GM18502 (cell line): ENCODE measurements at regions not wholly inside any gene's neighbourhood (a gene's known extent, or its start where the extent isn't known, plus 50 kb on each side); places are given as distances from the start of the nearest gene placed in this dataset.

Experiments
- ATAC-seq: cut with Tn5 transposase; IDR thresholded peaks from one replicate; pipeline ENCODE4 v1.9.1; 2021; ENCODE audit warnings: mild to moderate bottlenecking; ENCODE audit not compliant: unreplicated experiment, poor library complexity

DNA sequence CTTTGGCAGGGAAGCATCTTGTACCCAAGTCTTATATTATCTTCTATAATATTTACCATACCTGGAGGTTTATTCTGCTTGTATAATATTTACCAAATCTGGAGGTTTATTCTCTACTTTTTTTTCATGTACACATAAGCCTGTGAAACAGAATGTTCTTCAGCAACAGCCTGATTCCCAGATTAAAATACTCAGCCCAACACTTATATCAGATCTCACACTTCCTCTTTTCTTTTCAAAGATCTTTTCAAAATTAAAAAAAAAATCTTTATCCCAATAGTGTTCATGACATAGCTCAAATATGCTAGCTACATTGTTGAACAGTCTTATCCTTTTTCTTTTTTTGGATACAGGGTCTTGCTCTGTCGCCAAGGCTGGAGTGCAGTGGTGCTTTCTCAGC lies 300.7 kb downstream of the LMO7 start:
- no peak for ATAC-seq

DNA sequence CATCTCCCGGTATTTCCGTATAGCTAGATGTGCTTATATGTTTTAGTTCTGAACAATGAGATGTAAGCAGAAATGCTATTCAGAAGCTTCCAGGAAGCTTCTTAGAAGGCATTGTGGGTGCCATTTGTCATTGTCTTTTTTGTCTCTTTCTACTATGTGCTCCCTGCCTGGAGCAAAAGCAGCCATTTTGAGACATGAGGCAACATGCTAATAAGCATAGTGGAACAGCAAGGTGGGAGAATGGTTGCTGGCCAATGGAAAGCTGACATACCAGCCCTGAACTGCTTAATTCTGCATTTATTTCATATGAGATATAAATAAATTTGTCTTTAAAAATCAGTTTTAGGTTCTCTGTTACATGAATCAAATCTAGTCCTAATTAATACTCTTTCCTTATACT lies 299.7 kb downstream of the LMO7 start:
- no peak for ATAC-seq

DNA sequence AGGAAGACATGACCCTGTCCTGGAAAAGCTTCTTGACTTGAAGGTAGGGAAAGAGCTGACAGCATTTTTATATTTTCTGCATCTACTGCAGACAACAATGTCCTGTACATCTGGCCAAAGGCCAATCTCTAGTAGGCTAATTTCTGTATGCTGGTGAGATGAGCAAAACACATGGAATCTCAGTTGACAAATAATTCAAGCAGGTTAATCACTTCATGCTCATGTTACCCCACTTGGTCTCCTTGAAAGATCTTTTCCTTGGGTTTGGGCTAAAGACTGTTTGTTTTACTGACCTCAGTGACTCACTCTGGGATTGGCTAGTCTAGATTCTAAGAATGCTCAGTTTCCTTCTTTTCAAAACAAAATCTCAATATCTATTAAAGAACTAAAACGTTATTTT lies 298.8 kb downstream of the LMO7 start:
- no peak for ATAC-seq

DNA sequence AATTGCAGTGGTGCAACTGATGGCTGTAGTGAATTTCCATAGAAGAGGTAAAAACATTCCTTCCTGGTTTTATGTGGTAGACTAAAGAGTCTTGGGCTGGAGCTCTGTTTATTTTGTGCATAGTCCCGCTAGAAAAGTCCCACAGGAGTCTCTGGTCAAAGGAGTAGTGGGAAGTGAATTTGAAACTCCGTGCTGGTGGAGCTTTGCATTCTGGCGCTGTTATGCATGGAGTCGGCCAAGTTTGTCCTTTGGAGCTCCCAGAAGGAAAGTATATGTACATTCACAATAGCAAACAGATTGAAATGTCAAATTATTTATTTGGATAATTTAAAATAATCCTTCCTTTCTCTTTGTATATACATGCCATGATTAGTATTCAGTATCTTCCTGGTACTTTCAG lies 296.5 kb downstream of the LMO7 start:
- ATAC-seq = no peak

DNA sequence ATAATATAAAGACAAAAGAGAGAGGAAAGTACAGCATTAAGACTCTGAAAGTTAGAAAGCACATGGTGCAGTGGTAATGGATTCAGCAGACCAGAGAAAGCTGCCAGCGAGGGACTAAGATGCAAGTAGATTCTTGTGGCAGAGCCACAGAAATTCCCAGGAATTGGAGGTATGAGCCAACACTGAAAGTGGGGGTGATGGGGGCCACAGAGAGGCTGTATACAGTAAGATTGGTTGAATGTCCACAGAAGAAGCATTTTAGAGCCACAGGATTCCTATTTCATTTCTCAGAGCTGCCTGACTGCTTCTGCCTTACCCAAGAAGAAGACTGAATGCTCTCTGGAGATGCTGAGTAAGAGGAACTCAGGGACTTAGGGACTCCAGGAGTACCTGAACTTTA lies 295.0 kb downstream of the LMO7 start:
- ATAC-seq = no peak

DNA sequence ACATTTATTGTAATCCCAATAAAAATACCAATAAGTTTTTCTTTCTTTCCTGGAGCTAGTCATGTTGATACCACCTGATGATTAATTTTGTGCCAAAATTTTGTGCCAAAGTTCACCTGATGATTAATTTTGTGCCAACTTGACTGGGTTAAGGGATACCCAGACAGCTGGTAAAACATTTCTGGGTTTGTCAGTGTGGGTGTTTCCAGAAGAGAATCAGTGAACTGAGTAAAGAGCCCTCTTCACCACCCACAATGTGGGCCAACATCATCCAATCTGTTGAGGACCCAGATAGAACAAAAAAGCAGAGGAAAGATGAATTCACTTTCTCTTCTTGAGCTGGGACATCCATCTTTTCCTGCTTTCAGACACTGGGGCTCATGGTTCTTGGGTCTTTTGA lies 292.9 kb downstream of the LMO7 start:
- no peak for ATAC-seq

DNA sequence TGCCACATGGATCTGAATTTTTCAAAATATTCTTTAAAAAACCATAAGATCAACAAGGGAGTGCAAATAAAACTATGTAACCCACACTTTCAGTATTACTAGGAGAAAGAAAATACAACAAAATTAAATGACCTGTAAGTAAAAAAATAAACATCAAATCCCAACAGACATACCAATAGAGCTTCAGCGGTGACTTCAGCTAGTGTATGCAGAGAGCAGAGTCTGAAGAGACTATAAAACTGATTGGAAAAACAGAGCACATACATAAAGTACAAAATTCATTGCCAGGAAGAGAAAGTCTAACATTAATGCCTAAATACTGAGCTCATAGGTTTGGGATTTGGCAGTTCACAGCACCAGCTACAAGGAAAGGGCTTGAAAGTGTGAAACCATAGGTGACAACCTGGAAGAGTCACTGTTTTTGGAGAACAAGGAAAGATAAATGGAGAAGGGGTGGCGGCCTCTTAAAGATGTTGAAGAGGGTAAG lies 291.1 kb downstream of the LMO7 start:
- no peak for ATAC-seq

DNA sequence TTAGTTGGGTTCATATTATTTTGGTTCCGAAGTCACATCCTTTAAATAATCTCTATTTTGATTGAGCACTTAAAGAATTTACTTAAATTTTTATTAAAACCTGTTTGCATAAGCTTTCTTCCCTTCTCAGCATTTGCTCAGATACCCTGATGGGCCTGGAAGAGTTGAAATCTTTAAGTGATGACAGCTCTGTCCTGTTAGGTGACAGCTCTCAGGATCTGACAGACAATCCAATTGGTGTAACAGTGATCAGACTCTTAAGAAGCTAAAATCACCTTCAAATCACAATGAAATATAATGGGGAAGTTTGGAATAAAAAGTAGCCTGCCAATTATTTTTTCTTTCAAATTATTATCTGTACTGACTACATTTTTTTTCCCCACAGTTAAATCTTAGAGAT lies 284.4 kb downstream of the LMO7 start:
- no peak for ATAC-seq

DNA sequence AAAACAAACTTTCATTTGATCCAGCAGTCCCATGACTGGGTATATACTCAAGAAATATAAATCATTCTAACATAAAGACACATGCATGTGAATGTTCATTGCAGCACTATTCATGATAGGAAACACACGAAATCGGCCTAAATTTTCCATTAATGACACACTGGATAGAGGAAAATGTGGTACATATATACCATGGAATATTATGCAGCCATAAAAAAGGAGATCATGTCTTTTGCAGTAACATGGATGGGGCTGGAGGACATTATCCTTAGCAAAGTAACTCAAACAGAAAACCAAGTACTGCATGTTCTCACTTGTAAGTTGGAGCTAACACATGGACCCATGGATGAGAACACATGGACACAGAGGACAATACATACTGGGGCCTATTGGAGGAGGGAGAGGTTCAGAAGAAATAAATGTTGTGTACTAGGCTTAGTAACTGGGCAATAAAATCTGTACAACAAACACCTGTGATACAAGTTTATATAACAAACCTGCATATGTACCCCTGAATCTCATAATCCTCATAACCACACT lies 283.6 kb downstream of the LMO7 start:
- no peak for ATAC-seq

DNA sequence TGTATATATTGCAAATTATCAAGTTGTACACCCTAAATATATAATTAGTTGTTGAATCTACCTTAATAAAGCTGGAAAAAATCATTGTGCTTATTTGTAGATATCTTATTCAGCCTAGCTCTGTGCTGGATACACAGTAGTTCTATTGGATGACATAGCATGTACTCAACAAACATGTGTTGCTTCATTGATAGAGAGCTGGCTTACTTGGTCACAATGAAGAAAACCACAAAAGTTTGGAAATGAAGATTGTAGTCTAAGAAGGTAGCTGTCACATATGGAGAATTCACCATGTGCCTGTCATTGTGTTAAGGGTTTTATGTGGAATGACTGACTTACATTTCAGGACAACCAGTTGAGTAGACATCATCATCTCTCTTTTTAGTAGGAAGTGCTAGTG lies 278.9 kb downstream of the LMO7 start:
- ATAC-seq = no peak

DNA sequence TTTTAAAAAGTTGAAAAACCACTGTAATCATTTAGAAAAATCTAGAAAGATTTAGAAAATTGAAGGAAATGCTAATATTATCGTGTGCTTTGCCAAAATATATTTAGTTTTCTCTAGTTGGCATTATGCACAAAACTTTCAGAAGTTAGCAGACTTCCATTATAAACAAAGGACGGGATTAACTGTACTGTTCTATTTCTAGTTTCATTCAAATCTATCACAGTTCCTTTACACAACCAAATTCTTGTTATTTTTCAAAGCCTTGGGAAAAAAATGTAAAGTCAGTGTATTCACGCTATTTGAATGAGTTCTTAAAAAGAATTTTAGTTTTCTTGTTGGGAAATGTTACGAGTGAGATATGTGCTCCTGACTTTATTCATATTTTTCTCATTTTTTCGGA lies 277.8 kb downstream of the LMO7 start:
- no peak for ATAC-seq

DNA sequence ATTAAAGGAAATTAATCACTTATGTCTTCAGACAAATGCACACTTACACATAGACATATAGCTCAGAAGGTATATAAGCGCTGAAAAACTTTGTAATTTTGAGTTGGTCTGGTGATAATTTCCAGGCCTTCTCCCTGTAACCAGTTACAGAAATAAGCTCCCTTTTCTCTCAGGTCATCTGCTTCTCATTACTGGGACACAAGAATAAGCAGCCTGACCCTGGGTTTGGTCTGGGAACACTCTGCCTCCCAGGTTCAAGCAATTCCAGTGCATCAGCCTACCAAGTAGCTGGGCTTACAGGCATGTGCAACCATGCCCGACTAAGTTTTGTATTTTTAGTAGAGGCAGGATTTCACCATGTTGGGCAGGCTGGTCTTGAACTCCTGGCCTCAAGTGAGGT lies 274.5 kb downstream of the LMO7 start:
- no peak for ATAC-seq
